Keratinocyte (primary cell): ENCODE measurements at regions not wholly inside any gene's neighbourhood (a gene's known extent, or its start where the extent isn't known, plus 50 kb on each side); places are given as distances from the start of the nearest gene placed in this dataset.

ENCODE experiments used
- EZH2 ChIP-seq: IDR thresholded peaks from one replicate; pipeline ENCODE4 v1.6.1; 2012; ENCODE audit warnings: inconsistent platforms, mild to moderate bottlenecking, low read length, moderate library complexity
- TF ChIP-seq, protein P1 (sequence below), 3 experiments: IDR thresholded peaks in 1 of 3; conservative IDR thresholded peaks in 1 of 3; optimal IDR thresholded peaks in 1 of 3; 2 replicates in 2 of 3; 3 replicates in 1 of 3; pipeline versions ENCODE3 to v1.5.1; 2011; ENCODE audit warnings: low read length in 3 of 3, mild to moderate bottlenecking in 3 of 3, moderate library complexity in 2 of 3, control low read depth in 1 of 3, inconsistent platforms in 1 of 3; ENCODE audit not compliant: insufficient read depth in 2 of 3; ENCODE audit errors: extremely low read depth in 1 of 3

DNA sequence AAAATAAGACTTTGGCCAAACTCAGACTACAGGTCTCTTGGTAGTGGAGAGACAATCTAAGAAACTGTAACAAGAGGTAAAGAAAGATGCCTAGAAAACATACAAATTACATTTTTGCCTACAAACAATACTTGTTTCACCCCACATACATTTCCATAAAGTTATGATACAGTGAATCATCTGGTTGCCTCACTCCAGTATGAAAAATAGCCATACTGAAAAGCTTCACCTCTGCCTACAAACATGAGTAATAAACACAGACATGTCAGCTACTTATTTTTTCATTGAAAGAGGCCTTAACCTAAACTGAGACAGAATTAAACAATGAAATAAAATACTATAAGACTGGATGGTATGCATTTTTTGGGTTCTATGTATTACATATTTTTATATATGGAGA lies 1463.0 kb downstream of the FAM181B start:
- TF ChIP-seq, protein P1, sequence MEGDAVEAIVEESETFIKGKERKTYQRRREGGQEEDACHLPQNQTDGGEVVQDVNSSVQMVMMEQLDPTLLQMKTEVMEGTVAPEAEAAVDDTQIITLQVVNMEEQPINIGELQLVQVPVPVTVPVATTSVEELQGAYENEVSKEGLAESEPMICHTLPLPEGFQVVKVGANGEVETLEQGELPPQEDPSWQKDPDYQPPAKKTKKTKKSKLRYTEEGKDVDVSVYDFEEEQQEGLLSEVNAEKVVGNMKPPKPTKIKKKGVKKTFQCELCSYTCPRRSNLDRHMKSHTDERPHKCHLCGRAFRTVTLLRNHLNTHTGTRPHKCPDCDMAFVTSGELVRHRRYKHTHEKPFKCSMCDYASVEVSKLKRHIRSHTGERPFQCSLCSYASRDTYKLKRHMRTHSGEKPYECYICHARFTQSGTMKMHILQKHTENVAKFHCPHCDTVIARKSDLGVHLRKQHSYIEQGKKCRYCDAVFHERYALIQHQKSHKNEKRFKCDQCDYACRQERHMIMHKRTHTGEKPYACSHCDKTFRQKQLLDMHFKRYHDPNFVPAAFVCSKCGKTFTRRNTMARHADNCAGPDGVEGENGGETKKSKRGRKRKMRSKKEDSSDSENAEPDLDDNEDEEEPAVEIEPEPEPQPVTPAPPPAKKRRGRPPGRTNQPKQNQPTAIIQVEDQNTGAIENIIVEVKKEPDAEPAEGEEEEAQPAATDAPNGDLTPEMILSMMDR (optimal IDR thresholded peaks at IDR 0.05 in 1 of 3, IDR thresholded peaks at IDR 0.05 in 1 of 3, conservative IDR thresholded peaks at IDR 0.05 in 1 of 3; ENCODE audit: extremely low read depth in 1 of 3, insufficient read depth in 2 of 3, low read length in 3 of 3) = no peak
- TF ChIP-seq EZH2 = no peak
